HepG2 (cell line): ENCODE measurements at regions not wholly inside any gene's neighbourhood (a gene's known extent, or its start where the extent isn't known, plus 50 kb on each side); places are given as distances from the start of the nearest gene placed in this dataset.

Source experiments
- ATAC-seq: fragments of 200-7000 bp; cut with Tn5 transposase; 3 replicates; pipeline ENCODE4 v1.9.1; 2020; ENCODE audit warnings: mild to moderate bottlenecking, moderate library complexity
- BruUV-seq: library from RNA; stranded (reverse); fragments of 400-500 nt; replicated peaks from 2 replicates; lab custom pipeline; 2021; lab: Mats Ljungman, UMichigan
- CTCF ChIA-PET: fragments of 300-600 bp; formaldehyde crosslinking; extraction: SDS; loops from one replicate; lab custom pipeline; 2021; ENCODE audit warnings: low total read pairs, inconsistent platforms, low intra/inter-chr PET ratio; lab: Yijun Ruan, JAX
- POLR2A ChIA-PET: fragments of 350-600 bp; sonication (Branson Sonifier 250); formaldehyde crosslinking; loops from one replicate; lab custom pipeline; 2020; ENCODE audit warnings: antibody characterized with exemption, inconsistent platforms; lab: Yijun Ruan, JAX
- DNase-seq: peaks from one replicate; pipeline ENCODE4 v3.0.0-alpha.2; 2015; ENCODE audit warnings: low spot score
- FAIRE-seq: peaks from 3 replicates; lab custom pipeline; 2011; peaks lifted over from hg19 to GRCh38; lab: Jason Lieb, UNC
- H2AFZ ChIP-seq: one replicate; pipeline ENCODE4 v1.6.1; 2011; ENCODE audit warnings: low read length, inconsistent platforms
- H3K27ac ChIP-seq: fragments of 300-600 bp; 3 replicates; pipeline ENCODE4 v1.8.0; 2011; ENCODE audit warnings: mixed run types, mild to moderate bottlenecking, mixed read lengths, low read length, inconsistent platforms; ENCODE audit not compliant: insufficient read depth; ENCODE audit errors: extremely low read length
- H3K27me3 ChIP-seq, 2 experiments: fragments of 200-600 bp in 1 of 2; 2 replicates in 1 of 2; 3 replicates in 1 of 2; pipeline versions ENCODE4 v1.6.0 to v1.8.0; 2011; ENCODE audit warnings: low read length in 2 of 2, mild to moderate bottlenecking in 2 of 2, moderate library complexity in 2 of 2, inconsistent platforms in 1 of 2; ENCODE audit not compliant: insufficient read depth in 2 of 2, control insufficient read depth in 1 of 2
- H3K36me3 ChIP-seq, 2 experiments: fragments of 200-600 bp in 1 of 2; replicated peaks in 1 of 2; 2 replicates in 1 of 2; 3 replicates in 1 of 2; pipeline versions ENCODE4 v1.5.1 to v1.8.0; 2011; ENCODE audit warnings: low read length in 2 of 2, inconsistent platforms in 1 of 2; ENCODE audit not compliant: insufficient read depth in 2 of 2, control insufficient read depth in 1 of 2
- H3K4me1 ChIP-seq: 2 replicates; pipeline ENCODE4 v1.5.1; 2012; ENCODE audit warnings: low read length, inconsistent platforms; ENCODE audit not compliant: insufficient read depth
- H3K4me2 ChIP-seq: 2 replicates; pipeline ENCODE4 v1.6.0; 2011; ENCODE audit warnings: low read depth, low read length, inconsistent platforms
- H3K4me3 ChIP-seq, 3 experiments: fragments of 200-600 bp in 1 of 3; sonication (generic), shearing (Covaris generic) in 1 of 3; replicated peaks in 1 of 3; 2 replicates each; pipeline ENCODE4 v1.5.1; 2011 to 2016; ENCODE audit warnings: low read length in 3 of 3, inconsistent platforms in 2 of 3, low read depth in 2 of 3, mild to moderate bottlenecking in 2 of 3, control low read depth in 1 of 3, mixed read lengths in 1 of 3; ENCODE audit not compliant: insufficient read depth in 1 of 3
- H3K79me2 ChIP-seq: one replicate; pipeline ENCODE4 v1.6.1; 2011; ENCODE audit warnings: low read length, inconsistent platforms; ENCODE audit not compliant: insufficient read depth
- H3K9ac ChIP-seq: 2 replicates; pipeline ENCODE4 v1.6.0; 2011; ENCODE audit warnings: mild to moderate bottlenecking, low read depth, low read length, inconsistent platforms; ENCODE audit not compliant: insufficient read depth
- H3K9me3 ChIP-seq: 2 replicates; pipeline ENCODE4 v1.5.1; 2012; ENCODE audit warnings: mild to moderate bottlenecking, low read length
- H4K20me1 ChIP-seq: 2 replicates; pipeline ENCODE4 v1.6.0; 2011; ENCODE audit warnings: inconsistent platforms, mild to moderate bottlenecking, low read length, moderate library complexity; ENCODE audit not compliant: insufficient read depth
- ARHGAP35 ChIP-seq: sonication (generic); formaldehyde crosslinking; IDR thresholded peaks from 2 replicates; pipeline ENCODE4 v1.9.0; 2022; ENCODE audit warnings: mild to moderate bottlenecking, inconsistent platforms, moderate library complexity, missing genetic modification reagents, borderline replicate concordance
- FLYWCH1 ChIP-seq: sonication (generic); formaldehyde crosslinking; IDR thresholded peaks from 2 replicates; pipeline ENCODE4 v1.8.1; 2023; ENCODE audit warnings: mild to moderate bottlenecking, missing genetic modification reagents
- FOXA1 ChIP-seq, 2 experiments: fragments of 450-650 bp in 1 of 2; sonication (generic) in 1 of 2; formaldehyde crosslinking in 1 of 2; IDR thresholded peaks; 2 replicates each; pipeline versions ENCODE4 v1.4.0 to v1.6.1; 2016 to 2020; ENCODE audit warnings: missing genetic modification reagents in 1 of 2
- HDAC2 ChIP-seq: sonication (generic); formaldehyde crosslinking; IDR thresholded peaks from 2 replicates; pipeline ENCODE4 v1.4.0; 2020; ENCODE audit warnings: missing genetic modification reagents
- HNF4A ChIP-seq: sonication (generic); formaldehyde crosslinking; IDR thresholded peaks from 2 replicates; pipeline ENCODE4 v1.4.0; 2020; ENCODE audit warnings: missing genetic modification reagents
- HNRNPK ChIP-seq: fragments of 200-400 bp; formaldehyde crosslinking; IDR thresholded peaks from 2 replicates; pipeline ENCODE4 v1.6.1; 2018; ENCODE audit warnings: low read length, low read depth, moderate library complexity, mild to moderate bottlenecking; ENCODE audit not compliant: poor library complexity, severe bottlenecking
- NFKB2 ChIP-seq: sonication (generic); formaldehyde crosslinking; IDR thresholded peaks from 2 replicates; pipeline ENCODE4 v1.4.0; 2020; ENCODE audit warnings: missing genetic modification reagents, borderline replicate concordance
- RBM39 ChIP-seq: fragments of 200-400 bp; formaldehyde crosslinking; IDR thresholded peaks from one replicate; pipeline ENCODE4 v1.6.1; 2018; ENCODE audit warnings: antibody characterized with exemption, mild to moderate bottlenecking, low read depth, low read length; ENCODE audit not compliant: poor library complexity, severe bottlenecking
- ZNF230 ChIP-seq: sonication (generic); formaldehyde crosslinking; IDR thresholded peaks from 2 replicates; pipeline ENCODE4 v1.4.0; 2020; ENCODE audit warnings: mild to moderate bottlenecking, missing genetic modification reagents
- ZNF44 ChIP-seq: sonication (generic); formaldehyde crosslinking; IDR thresholded peaks from 2 replicates; pipeline ENCODE4 v1.5.1; 2020; ENCODE audit warnings: mild to moderate bottlenecking, missing genetic modification reagents
- ZNF788 ChIP-seq: sonication (generic); formaldehyde crosslinking; IDR thresholded peaks from 2 replicates; pipeline ENCODE4 v1.5.0; 2020; ENCODE audit warnings: mild to moderate bottlenecking, missing genetic modification reagents, borderline replicate concordance
- WGBS: methylation state at CpG from one replicate; pipeline ENCODE4 v1.1.6; 2017; ENCODE audit warnings: low lambda C conversion rate; 5-methylcytosine and 5-hydroxymethylcytosine counted together
- in situ Hi-C: cut with HindIII; loops from 2 replicates; pipeline ENCODE4 v1.10.0; 2017; ENCODE audit warnings: low pct_unique_long_range_greater_than_20kb; ENCODE audit not compliant: extremely low pct_ligation_motif_present
- intact Hi-C: fragments of 100-400 bp; cut with micrococcal nuclease; formaldehyde crosslinking; loops from one replicate; pipeline ENCODE4 v1.10.0; 2022; ENCODE audit not compliant: unreplicated experiment
- TF ChIP-seq, protein P1 (sequence below): sonication (generic); formaldehyde crosslinking; IDR thresholded peaks from 2 replicates; pipeline ENCODE4 v1.4.0; 2020; ENCODE audit warnings: missing genetic modification reagents, borderline replicate concordance
- TF ChIP-seq, protein P2 (sequence below): sonication (generic); formaldehyde crosslinking; IDR thresholded peaks from 2 replicates; pipeline ENCODE4 v1.4.0; 2020; ENCODE audit warnings: mild to moderate bottlenecking, missing genetic modification reagents
- TF ChIP-seq, protein P3 (sequence below): sonication (generic); formaldehyde crosslinking; IDR thresholded peaks from 2 replicates; pipeline ENCODE4 v1.4.0; 2020; ENCODE audit warnings: mild to moderate bottlenecking, missing genetic modification reagents

DNA sequence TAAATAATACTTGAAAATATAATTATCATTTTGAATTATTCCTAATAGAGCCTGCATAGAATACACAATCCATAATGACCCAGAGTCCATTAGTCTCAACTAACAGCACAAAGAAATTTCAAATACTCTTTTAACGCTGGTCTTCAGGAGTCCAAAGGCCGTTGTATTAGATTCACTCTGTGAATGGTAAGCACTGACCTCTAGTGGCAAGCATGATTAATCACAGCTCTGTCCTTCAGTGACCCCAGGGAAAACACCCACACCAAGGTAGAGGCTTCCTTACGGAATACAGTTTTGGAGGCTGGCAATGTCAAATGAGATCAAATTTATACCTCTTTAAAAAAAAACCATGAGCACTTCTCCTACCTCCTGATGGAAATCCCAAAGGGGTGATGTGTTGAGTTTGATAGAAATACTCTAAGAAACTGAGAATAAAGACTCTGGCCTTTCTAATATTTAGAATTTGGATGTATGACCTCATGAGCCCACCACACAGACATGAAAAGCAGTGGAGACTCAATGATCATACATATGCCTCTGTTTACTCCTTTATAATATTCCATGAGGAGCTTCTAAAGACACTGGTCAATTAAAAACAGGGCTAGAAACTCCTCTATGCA lies 147.2 kb upstream of the DKK2 start (continued):
- TF ChIP-seq RBM39 (no peak), HNF4A (CRISPR knock-in tag) (peak; percentile 89), ZNF44 (CRISPR knock-in tag) (no peak), FOXA1 (IDR thresholded peaks at IDR 0.05) (no peak), FOXA1 (CRISPR knock-in tag; IDR thresholded peaks at IDR 0.05) (no peak), HDAC2 (CRISPR knock-in tag) (no peak), ZNF788 (CRISPR knock-in tag) (no peak)
- TF ChIP-seq, protein P1, sequence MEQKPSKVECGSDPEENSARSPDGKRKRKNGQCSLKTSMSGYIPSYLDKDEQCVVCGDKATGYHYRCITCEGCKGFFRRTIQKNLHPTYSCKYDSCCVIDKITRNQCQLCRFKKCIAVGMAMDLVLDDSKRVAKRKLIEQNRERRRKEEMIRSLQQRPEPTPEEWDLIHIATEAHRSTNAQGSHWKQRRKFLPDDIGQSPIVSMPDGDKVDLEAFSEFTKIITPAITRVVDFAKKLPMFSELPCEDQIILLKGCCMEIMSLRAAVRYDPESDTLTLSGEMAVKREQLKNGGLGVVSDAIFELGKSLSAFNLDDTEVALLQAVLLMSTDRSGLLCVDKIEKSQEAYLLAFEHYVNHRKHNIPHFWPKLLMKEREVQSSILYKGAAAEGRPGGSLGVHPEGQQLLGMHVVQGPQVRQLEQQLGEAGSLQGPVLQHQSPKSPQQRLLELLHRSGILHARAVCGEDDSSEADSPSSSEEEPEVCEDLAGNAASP = peak; percentile 99
- TF ChIP-seq, protein P2, sequence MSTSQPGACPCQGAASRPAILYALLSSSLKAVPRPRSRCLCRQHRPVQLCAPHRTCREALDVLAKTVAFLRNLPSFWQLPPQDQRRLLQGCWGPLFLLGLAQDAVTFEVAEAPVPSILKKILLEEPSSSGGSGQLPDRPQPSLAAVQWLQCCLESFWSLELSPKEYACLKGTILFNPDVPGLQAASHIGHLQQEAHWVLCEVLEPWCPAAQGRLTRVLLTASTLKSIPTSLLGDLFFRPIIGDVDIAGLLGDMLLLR (CRISPR knock-in tag) = no peak

DNA sequence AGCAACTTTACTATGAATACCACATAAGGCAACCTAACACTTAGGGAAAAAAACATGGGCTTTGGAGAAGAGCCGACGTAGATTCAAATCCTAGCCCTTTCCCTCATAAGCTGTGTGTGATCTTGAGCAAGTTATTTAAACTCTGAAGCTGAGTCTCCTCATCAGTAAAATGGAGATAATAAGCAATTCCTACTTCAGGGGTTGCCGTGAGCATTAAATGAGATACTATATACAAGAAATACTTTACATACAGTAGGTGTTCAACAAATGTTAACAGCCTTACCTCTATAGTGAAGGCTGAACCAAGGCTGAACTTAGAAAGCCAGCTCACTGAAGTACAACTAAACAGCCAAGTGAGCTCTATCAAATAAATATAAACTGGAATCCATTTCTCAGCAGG lies 146.2 kb upstream of the DKK2 start:
- no peaks in the 10 kb centered on the region for H3K36me3 ChIP-seq
- H3K27ac ChIP-seq = no peak overlapping the region
- BruUV-seq = no TSS peak
- DNase-seq (no peak), FAIRE-seq (no peak), ATAC-seq (no peak)
- no peaks in the 10 kb centered on the region for H3K79me2 ChIP-seq
- H3K9ac ChIP-seq = no peak overlapping the region
- ChIA-PET POLR2A (no interaction called here), CTCF (interaction anchor here (1.0 to 1.5 kb wide), 2 partner anchors 47 to 132 kb away, joined by 3 to 8 read pairs; no protein-coding TSS in a partner anchor)
- intact Hi-C loops (loop anchor here (10.0 kb wide), 1 partner anchor 332 kb away; no protein-coding TSS in a partner anchor), in situ Hi-C loops (no loop called here)
- no peak overlapping the region for H3K4me2 ChIP-seq
- H3K4me3 ChIP-seq = no peak overlapping the region
- H2AFZ ChIP-seq = no peak overlapping the region
- no peaks in the 10 kb centered on the region for H3K4me1 ChIP-seq
- H3K9me3 ChIP-seq = no peaks in the 10 kb centered on the region
- no peaks in the 10 kb centered on the region for H4K20me1 ChIP-seq
- WGBS = 85% methylated on average over 3 of the region's 3 CpGs
- H3K27me3 ChIP-seq = no peaks in the 10 kb centered on the region
- no peak for TF ChIP-seq NFKB2 (CRISPR knock-in tag)
- TF ChIP-seq, protein P3, sequence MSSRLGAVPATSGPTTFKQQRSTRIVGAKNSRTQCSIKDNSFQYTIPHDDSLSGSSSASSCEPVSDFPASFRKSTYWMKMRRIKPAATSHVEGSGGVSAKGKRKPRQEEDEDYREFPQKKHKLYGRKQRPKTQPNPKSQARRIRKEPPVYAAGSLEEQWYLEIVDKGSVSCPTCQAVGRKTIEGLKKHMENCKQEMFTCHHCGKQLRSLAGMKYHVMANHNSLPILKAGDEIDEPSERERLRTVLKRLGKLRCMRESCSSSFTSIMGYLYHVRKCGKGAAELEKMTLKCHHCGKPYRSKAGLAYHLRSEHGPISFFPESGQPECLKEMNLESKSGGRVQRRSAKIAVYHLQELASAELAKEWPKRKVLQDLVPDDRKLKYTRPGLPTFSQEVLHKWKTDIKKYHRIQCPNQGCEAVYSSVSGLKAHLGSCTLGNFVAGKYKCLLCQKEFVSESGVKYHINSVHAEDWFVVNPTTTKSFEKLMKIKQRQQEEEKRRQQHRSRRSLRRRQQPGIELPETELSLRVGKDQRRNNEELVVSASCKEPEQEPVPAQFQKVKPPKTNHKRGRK (CRISPR knock-in tag) = no peak
- no peak for TF ChIP-seq HNRNPK
- no peak for TF ChIP-seq ZNF230 (CRISPR knock-in tag)
- TF ChIP-seq ARHGAP35 = no peak
- no peak for TF ChIP-seq FLYWCH1 (CRISPR knock-in tag)
